ENCODE measurements at regions not wholly inside any gene's neighbourhood (a gene's known extent, or its start where the extent isn't known, plus 50 kb on each side); places are given as distances from the start of the nearest gene placed in this dataset.

GRCh38 chr22:49023879-49024774 lies 803.5 kb downstream of the BRD1 start:
- Histone ChIP-seq H3K4me3 (ENCODE audit: low read depth in 1 of 5, low read length in 5 of 5) (no peak overlapping the region), H3K9me3 (ENCODE audit: control insufficient read depth in 5 of 5, low read length in 5 of 5) (no peaks in the 10 kb centered on the region), H3K9ac (ENCODE audit: low read length in 5 of 5) (no peak overlapping the region), H3K4me1 (ENCODE audit: control insufficient read depth in 5 of 5, insufficient read depth in 5 of 5, low read length in 5 of 5) (no peaks in the 10 kb centered on the region), H3K27me3 (ENCODE audit: control insufficient read depth in 5 of 5, insufficient read depth in 4 of 5, low read length in 5 of 5) (peaks cover 5 to 30% (median 9%) of the 10 kb centered on the region in 5 donors), H3K36me3 (ENCODE audit: control insufficient read depth in 5 of 5, insufficient read depth in 5 of 5, low read length in 5 of 5) (no peaks in the 10 kb centered on the region), H3K27ac (ENCODE audit: low read depth, low read length) (no peak overlapping the region)

- H3K27ac ChIP-seq (ENCODE audit: low read depth, low read length): no peak overlapping the region
- no peaks in the 10 kb centered on the region for H3K36me3 ChIP-seq (ENCODE audit: control insufficient read depth in 5 of 5, insufficient read depth in 5 of 5, low read length in 5 of 5)
- no peaks in the 10 kb centered on the region for H3K4me1 ChIP-seq (ENCODE audit: control insufficient read depth in 5 of 5, insufficient read depth in 5 of 5, low read length in 5 of 5)
- no peaks in the 10 kb centered on the region for H3K9me3 ChIP-seq (ENCODE audit: control insufficient read depth in 5 of 5, low read length in 5 of 5)
- no peak overlapping the region for H3K4me3 ChIP-seq (ENCODE audit: low read depth in 1 of 5, low read length in 5 of 5)
- H3K27me3 ChIP-seq (ENCODE audit: control insufficient read depth in 5 of 5, insufficient read depth in 4 of 5, low read length in 5 of 5): peaks cover 3 to 29% (median 9%) of the 10 kb centered on the region in 5 donors
- no peak overlapping the region for H3K9ac ChIP-seq (ENCODE audit: low read length in 5 of 5)
Measured at GRCh38 chr22:49023161-49023878, 804.4 kb downstream of the BRD1 start.

DNA sequence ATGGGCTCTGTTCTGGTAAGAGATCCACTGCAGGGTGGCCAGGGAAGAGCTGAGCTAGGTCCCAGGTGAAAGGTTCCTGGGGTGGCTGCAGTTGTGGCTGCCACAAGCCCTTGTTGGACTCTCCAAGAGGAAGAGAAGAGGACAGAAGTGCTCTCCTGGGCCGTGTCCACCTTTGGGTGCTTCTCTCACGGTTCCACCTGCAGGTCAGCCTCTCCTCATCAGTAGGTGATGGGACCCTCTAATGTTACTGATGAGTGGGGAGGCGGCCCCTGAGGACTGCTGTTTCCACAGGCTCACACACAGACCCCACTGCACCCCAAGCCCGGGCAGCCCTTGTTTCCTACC lies 804.9 kb downstream of the BRD1 start:
- Histone ChIP-seq H3K36me3 (ENCODE audit: control insufficient read depth in 5 of 5, insufficient read depth in 5 of 5, low read length in 5 of 5) (no peaks in the 10 kb centered on the region), H3K4me1 (ENCODE audit: control insufficient read depth in 5 of 5, insufficient read depth in 5 of 5, low read length in 5 of 5) (no peaks in the 10 kb centered on the region), H3K4me3 (ENCODE audit: low read depth in 1 of 5, low read length in 5 of 5) (no peak overlapping the region), H3K27me3 (ENCODE audit: control insufficient read depth in 5 of 5, insufficient read depth in 4 of 5, low read length in 5 of 5) (peaks cover 3 to 25% (median 9%) of the 10 kb centered on the region in 5 donors), H3K9me3 (ENCODE audit: control insufficient read depth in 5 of 5, low read length in 5 of 5) (no peaks in the 10 kb centered on the region), H3K9ac (ENCODE audit: low read length in 5 of 5) (no peak overlapping the region), H3K27ac (ENCODE audit: low read depth, low read length) (no peak overlapping the region)

DNA sequence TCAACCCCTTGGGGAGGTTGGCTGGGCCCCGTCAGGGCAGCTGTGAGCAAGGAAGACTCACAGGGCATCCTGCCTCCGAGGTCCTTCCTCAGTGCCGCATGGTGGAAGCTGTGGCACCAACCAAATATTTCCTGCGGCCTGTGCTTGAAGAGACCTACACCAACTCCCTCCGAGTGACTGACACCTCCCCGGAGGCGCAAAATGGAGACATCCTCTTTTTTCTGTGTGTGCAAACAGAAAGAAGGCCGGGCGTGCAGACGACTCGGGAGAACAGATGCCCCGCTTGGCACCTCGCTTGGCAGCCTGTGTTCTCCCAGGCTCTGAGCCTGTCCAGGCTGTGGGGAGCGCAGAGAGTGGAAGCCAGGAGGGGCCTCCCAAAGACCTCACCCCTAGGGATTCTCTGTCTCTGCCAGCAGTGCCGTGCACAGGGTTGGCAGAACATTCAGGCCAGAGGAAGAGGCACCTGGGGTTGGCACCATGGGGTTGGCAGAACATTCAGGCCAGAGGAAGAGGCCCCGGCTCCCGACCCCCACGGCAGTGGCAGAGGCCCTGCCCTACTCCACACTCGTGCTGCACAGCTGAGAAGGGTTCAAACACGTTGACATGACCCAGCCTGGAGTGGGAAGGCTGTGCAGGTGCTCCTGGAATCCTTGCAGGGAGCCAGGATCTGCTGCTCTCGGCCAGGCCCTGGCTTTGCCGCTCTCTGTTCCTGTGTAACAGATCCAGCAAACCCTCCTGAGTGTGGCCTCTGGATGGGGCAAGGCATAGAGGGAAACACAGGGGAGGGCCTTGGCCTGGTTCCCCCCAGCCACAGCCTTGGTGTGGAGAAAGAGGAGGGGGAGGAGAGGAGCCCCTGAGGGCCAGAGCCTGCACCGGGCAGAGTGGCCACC lies 805.5 kb downstream of the BRD1 start:
- Histone ChIP-seq H3K9me3 (ENCODE audit: control insufficient read depth in 5 of 5, low read length in 5 of 5) (no peaks in the 10 kb centered on the region), H3K4me3 (ENCODE audit: low read depth in 1 of 5, low read length in 5 of 5) (no peak overlapping the region)

GRCh38 chr22:49021131-49021925 lies 806.3 kb downstream of the BRD1 start:
- Histone ChIP-seq H3K4me3 (ENCODE audit: low read depth in 1 of 5, low read length in 5 of 5) (no peak overlapping the region), H3K4me1 (ENCODE audit: control insufficient read depth in 5 of 5, insufficient read depth in 5 of 5, low read length in 5 of 5) (peaks cover 0 to 6% (median 0%) of the 10 kb centered on the region in 5 donors), H3K36me3 (ENCODE audit: control insufficient read depth in 5 of 5, insufficient read depth in 5 of 5, low read length in 5 of 5) (no peaks in the 10 kb centered on the region), H3K9me3 (ENCODE audit: control insufficient read depth in 5 of 5, low read length in 5 of 5) (no peaks in the 10 kb centered on the region), H3K27ac (ENCODE audit: low read depth, low read length) (no peak overlapping the region), H3K27me3 (ENCODE audit: control insufficient read depth in 5 of 5, insufficient read depth in 4 of 5, low read length in 5 of 5) (peaks cover 0 to 18% (median 4%) of the 10 kb centered on the region in 5 donors), H3K9ac (ENCODE audit: low read length in 5 of 5) (no peak overlapping the region)

More for the DNA sequence above, 805.5 kb downstream of the BRD1 start:
- no peaks in the 10 kb centered on the region for H3K4me1 ChIP-seq (ENCODE audit: control insufficient read depth in 5 of 5, insufficient read depth in 5 of 5, low read length in 5 of 5)
- H3K27me3 ChIP-seq (ENCODE audit: control insufficient read depth in 5 of 5, insufficient read depth in 4 of 5, low read length in 5 of 5): peaks cover 0 to 20% (median 6%) of the 10 kb centered on the region in 5 donors
- H3K9ac ChIP-seq (ENCODE audit: low read length in 5 of 5): no peak overlapping the region
- no peak overlapping the region for H3K27ac ChIP-seq (ENCODE audit: low read depth, low read length)
- H3K36me3 ChIP-seq (ENCODE audit: control insufficient read depth in 5 of 5, insufficient read depth in 5 of 5, low read length in 5 of 5): no peaks in the 10 kb centered on the region

GRCh38 chr22:49019737-49020713 lies 807.6 kb downstream of the BRD1 start:
- Histone ChIP-seq H3K36me3 (ENCODE audit: control insufficient read depth in 5 of 5, insufficient read depth in 5 of 5, low read length in 5 of 5) (no peaks in the 10 kb centered on the region), H3K4me3 (ENCODE audit: low read depth in 1 of 5, low read length in 5 of 5) (no peak overlapping the region), H3K27ac (ENCODE audit: low read depth, low read length) (no peak overlapping the region), H3K27me3 (ENCODE audit: control insufficient read depth in 5 of 5, insufficient read depth in 4 of 5, low read length in 5 of 5) (peaks cover 0 to 13% (median 4%) of the 10 kb centered on the region in 5 donors), H3K9me3 (ENCODE audit: control insufficient read depth in 5 of 5, low read length in 5 of 5) (no peaks in the 10 kb centered on the region), H3K4me1 (ENCODE audit: control insufficient read depth in 5 of 5, insufficient read depth in 5 of 5, low read length in 5 of 5) (peaks cover 0 to 16% (median 0%) of the 10 kb centered on the region in 5 donors), H3K9ac (ENCODE audit: low read length in 5 of 5) (no peak overlapping the region)

GRCh38 chr22:49018601-49019000 lies 809.1 kb downstream of the BRD1 start:
- Histone ChIP-seq H3K9me3 (ENCODE audit: control insufficient read depth in 5 of 5, low read length in 5 of 5) (no peaks in the 10 kb centered on the region), H3K27me3 (ENCODE audit: control insufficient read depth in 5 of 5, insufficient read depth in 4 of 5, low read length in 5 of 5) (peaks cover 0 to 15% (median 7%) of the 10 kb centered on the region in 5 donors), H3K27ac (ENCODE audit: low read depth, low read length) (no peak overlapping the region), H3K9ac (ENCODE audit: low read length in 5 of 5) (no peak overlapping the region), H3K4me3 (ENCODE audit: low read depth in 1 of 5, low read length in 5 of 5) (no peak overlapping the region), H3K4me1 (ENCODE audit: control insufficient read depth in 5 of 5, insufficient read depth in 5 of 5, low read length in 5 of 5) (peaks cover 0 to 16% (median 0%) of the 10 kb centered on the region in 5 donors), H3K36me3 (ENCODE audit: control insufficient read depth in 5 of 5, insufficient read depth in 5 of 5, low read length in 5 of 5) (no peaks in the 10 kb centered on the region)

- H3K9ac ChIP-seq (ENCODE audit: low read length in 5 of 5): no peak overlapping the region
- H3K4me1 ChIP-seq (ENCODE audit: control insufficient read depth in 5 of 5, insufficient read depth in 5 of 5, low read length in 5 of 5): peaks cover 0 to 16% (median 0%) of the 10 kb centered on the region in 5 donors
- H3K4me3 ChIP-seq (ENCODE audit: low read depth in 1 of 5, low read length in 5 of 5): no peak overlapping the region
- H3K27me3 ChIP-seq (ENCODE audit: control insufficient read depth in 5 of 5, insufficient read depth in 4 of 5, low read length in 5 of 5): peaks cover 2 to 15% (median 9%) of the 10 kb centered on the region in 5 donors
- H3K36me3 ChIP-seq (ENCODE audit: control insufficient read depth in 5 of 5, insufficient read depth in 5 of 5, low read length in 5 of 5): no peaks in the 10 kb centered on the region
- H3K27ac ChIP-seq (ENCODE audit: low read depth, low read length): no peak overlapping the region
- H3K9me3 ChIP-seq (ENCODE audit: control insufficient read depth in 5 of 5, low read length in 5 of 5): no peaks in the 10 kb centered on the region
Measured at GRCh38 chr22:49017482-49018329, 810.0 kb downstream of the BRD1 start.
